ENCODE measurements at regions not wholly inside any gene's neighbourhood (a gene's known extent, or its start where the extent isn't known, plus 50 kb on each side); places are given as distances from the start of the nearest gene placed in this dataset.

DNA sequence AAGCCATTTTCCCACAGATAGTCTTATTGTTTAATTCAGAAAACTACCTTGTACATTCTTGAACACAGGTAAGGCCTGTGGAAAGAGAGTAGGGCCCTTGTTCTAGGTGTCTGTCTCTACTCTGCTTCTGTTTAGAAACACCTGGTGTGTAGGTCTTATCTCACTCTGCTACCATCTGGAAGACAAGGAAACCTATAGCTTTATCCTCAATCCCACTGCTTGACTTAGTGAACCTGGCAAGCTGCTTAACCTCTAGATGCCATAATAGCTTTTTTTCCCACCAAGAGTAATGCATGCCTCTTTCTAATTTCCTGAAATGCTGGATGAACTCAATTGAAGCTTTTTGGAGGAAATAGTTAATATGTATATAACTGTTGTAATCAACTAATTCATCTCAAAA, 82.6 kb upstream of the RAP2B start:
- no peak overlapping the region for H3K27ac ChIP-seq (ENCODE audit: low read depth, low read length)
- H3K36me3 ChIP-seq (ENCODE audit: control insufficient read depth in 5 of 5, insufficient read depth in 5 of 5, low read length in 5 of 5), result no peaks in the 10 kb centered on the region
- no peak overlapping the region for H3K4me3 ChIP-seq (ENCODE audit: low read depth in 1 of 5, low read length in 5 of 5)
- H3K9me3 ChIP-seq (ENCODE audit: control insufficient read depth in 5 of 5, low read length in 5 of 5), result no peaks in the 10 kb centered on the region
- H3K4me1 ChIP-seq (ENCODE audit: control insufficient read depth in 5 of 5, insufficient read depth in 5 of 5, low read length in 5 of 5), result no peaks in the 10 kb centered on the region
- H3K9ac ChIP-seq (ENCODE audit: low read length in 5 of 5), result no peak overlapping the region
- H3K27me3 ChIP-seq (ENCODE audit: control insufficient read depth in 5 of 5, insufficient read depth in 4 of 5, low read length in 5 of 5), result no peaks in the 10 kb centered on the region

DNA sequence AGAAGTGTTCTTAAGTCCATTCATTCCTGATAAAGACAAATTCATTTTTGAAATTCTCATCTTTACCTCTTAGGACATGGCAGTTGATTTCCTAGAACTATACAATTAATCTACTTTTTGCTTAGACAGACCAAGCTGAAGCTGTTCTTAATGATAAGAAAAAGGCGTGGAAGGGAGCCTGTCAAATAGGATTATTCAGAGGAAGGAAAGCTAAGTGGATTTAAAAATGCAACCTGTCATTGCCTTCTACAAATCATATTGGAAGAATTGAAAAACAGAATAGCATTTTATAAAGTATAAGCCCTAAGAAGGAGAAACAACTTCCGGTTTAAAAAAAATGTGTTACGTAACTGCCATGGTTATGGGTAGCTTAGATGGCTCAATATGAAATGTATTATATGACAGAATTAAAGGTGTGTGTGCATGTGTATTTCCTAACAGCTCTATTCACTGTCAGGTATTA, 81.2 kb upstream of the RAP2B start:
- Histone ChIP-seq H3K9me3 (ENCODE audit: control insufficient read depth in 5 of 5, low read length in 5 of 5) (no peaks in the 10 kb centered on the region), H3K4me3 (ENCODE audit: low read depth in 1 of 5, low read length in 5 of 5) (no peak overlapping the region)

DNA sequence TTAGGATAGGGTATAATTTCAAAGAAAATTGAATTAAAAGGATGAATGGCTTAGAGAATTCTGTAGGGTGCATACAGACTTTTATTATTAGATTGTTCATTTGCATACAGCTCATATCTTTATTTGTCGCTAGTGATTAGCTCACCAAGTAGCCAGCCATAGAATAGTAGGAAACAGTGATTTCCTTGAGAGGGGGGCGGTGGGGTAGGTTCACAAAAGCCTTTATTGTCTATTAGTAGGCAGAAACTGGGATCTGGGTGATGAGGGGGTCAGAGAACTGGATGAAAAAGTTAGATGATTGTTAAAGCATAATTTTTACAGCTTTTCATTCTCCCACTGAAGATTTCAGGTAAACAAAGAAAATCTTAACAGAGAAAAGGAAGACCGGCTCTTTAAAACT, 77.6 kb upstream of the RAP2B start:
- H3K4me1 ChIP-seq (ENCODE audit: control insufficient read depth in 5 of 5, insufficient read depth in 5 of 5, low read length in 5 of 5), result no peaks in the 10 kb centered on the region
- no peaks in the 10 kb centered on the region for H3K36me3 ChIP-seq (ENCODE audit: control insufficient read depth in 5 of 5, insufficient read depth in 5 of 5, low read length in 5 of 5)
- no peak overlapping the region for H3K4me3 ChIP-seq (ENCODE audit: low read depth in 1 of 5, low read length in 5 of 5)
- H3K9ac ChIP-seq (ENCODE audit: low read length in 5 of 5), result no peak overlapping the region
- no peaks in the 10 kb centered on the region for H3K27me3 ChIP-seq (ENCODE audit: control insufficient read depth in 5 of 5, insufficient read depth in 4 of 5, low read length in 5 of 5)
- H3K9me3 ChIP-seq (ENCODE audit: control insufficient read depth in 5 of 5, low read length in 5 of 5), result no peaks in the 10 kb centered on the region
- H3K27ac ChIP-seq (ENCODE audit: low read depth, low read length), result no peak overlapping the region

More for the DNA sequence above, 81.2 kb upstream of the RAP2B start:
- no peaks in the 10 kb centered on the region for H3K27me3 ChIP-seq (ENCODE audit: control insufficient read depth in 5 of 5, insufficient read depth in 4 of 5, low read length in 5 of 5)
- H3K9ac ChIP-seq (ENCODE audit: low read length in 5 of 5), result no peak overlapping the region
- no peaks in the 10 kb centered on the region for H3K4me1 ChIP-seq (ENCODE audit: control insufficient read depth in 5 of 5, insufficient read depth in 5 of 5, low read length in 5 of 5)
- no peak overlapping the region for H3K27ac ChIP-seq (ENCODE audit: low read depth, low read length)
- no peaks in the 10 kb centered on the region for H3K36me3 ChIP-seq (ENCODE audit: control insufficient read depth in 5 of 5, insufficient read depth in 5 of 5, low read length in 5 of 5)

DNA sequence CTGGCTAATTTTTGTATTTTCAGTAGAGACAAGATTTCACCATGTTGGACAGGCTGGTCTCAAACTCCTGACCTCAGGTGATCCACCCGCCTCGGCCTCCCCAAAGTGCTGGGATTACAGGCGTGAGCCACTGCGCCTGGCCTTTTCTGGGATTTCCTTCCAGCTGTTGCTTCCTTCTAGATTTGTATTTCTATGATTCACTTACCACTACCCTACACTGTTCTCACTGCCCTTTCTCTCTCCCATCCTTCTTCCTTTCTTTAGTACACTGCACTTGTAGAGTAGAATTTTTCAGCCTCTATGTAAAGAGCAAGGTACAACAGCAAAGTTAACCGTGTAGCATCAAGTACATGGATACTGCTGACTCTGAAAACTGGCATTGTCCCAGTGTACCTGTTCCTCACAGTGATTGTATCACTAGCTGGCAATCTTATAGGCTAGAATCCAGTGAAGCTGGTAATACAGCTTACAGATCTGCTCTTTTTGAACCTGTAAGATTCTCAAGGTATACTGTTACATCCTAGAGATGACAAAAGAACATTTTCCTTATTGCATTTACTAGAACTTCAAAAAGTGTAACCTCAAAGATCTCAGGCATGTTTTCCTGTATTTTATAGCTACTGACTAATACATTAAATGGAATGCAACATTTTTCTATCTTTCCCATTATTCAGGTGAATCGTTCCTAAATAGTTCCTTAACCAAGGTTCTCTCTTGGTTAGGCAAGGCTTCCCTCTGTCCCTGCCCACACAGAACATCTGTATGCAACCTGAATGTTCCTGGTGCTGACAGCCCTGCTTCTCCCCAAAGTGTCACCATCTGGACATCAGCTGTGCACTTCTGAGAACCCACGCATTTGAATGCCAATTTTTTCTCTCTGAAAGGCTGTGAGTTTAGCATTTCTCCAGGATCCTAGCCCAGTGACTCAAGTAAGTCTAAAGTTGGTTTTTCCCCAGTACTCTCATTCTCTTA, 74.1 kb upstream of the RAP2B start:
- no peaks in the 10 kb centered on the region for H3K4me1 ChIP-seq (ENCODE audit: control insufficient read depth in 5 of 5, insufficient read depth in 5 of 5, low read length in 5 of 5)
- H3K36me3 ChIP-seq (ENCODE audit: control insufficient read depth in 5 of 5, insufficient read depth in 5 of 5, low read length in 5 of 5), result no peaks in the 10 kb centered on the region
- no peak overlapping the region for H3K27ac ChIP-seq (ENCODE audit: low read depth, low read length)
- H3K27me3 ChIP-seq (ENCODE audit: control insufficient read depth in 5 of 5, insufficient read depth in 4 of 5, low read length in 5 of 5), result no peaks in the 10 kb centered on the region
- no peak overlapping the region for H3K9ac ChIP-seq (ENCODE audit: low read length in 5 of 5)
- H3K9me3 ChIP-seq (ENCODE audit: control insufficient read depth in 5 of 5, low read length in 5 of 5), result no peaks in the 10 kb centered on the region
- H3K4me3 ChIP-seq (ENCODE audit: low read depth in 1 of 5, low read length in 5 of 5), result no peak overlapping the region

DNA sequence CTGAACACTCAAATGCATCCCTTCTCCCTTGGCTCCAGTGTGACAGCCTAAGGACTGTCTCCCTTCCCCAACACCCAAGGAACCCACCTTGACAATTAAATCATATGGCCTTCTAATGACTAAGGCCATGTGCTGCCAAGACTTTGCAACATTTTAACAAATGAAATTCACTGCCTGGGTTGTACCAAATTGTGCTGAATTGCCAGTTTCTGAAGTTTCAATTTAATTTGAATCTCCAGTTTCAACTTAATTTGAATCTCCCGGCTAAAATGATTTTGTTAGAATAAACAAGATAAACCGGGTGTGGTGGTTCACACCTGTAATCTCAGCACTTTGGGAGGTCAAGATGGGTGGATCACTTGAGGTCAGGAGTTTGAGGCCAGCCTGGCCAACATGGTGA, 72.4 kb upstream of the RAP2B start:
- H3K36me3 ChIP-seq (ENCODE audit: control insufficient read depth in 5 of 5, insufficient read depth in 5 of 5, low read length in 5 of 5), result no peaks in the 10 kb centered on the region
- H3K4me3 ChIP-seq (ENCODE audit: low read depth in 1 of 5, low read length in 5 of 5), result no peak overlapping the region
- H3K27me3 ChIP-seq (ENCODE audit: control insufficient read depth in 5 of 5, insufficient read depth in 4 of 5, low read length in 5 of 5), result no peaks in the 10 kb centered on the region
- H3K27ac ChIP-seq (ENCODE audit: low read depth, low read length), result no peak overlapping the region
- no peaks in the 10 kb centered on the region for H3K4me1 ChIP-seq (ENCODE audit: control insufficient read depth in 5 of 5, insufficient read depth in 5 of 5, low read length in 5 of 5)
- H3K9me3 ChIP-seq (ENCODE audit: control insufficient read depth in 5 of 5, low read length in 5 of 5), result no peaks in the 10 kb centered on the region
- H3K9ac ChIP-seq (ENCODE audit: low read length in 5 of 5), result no peak overlapping the region

DNA sequence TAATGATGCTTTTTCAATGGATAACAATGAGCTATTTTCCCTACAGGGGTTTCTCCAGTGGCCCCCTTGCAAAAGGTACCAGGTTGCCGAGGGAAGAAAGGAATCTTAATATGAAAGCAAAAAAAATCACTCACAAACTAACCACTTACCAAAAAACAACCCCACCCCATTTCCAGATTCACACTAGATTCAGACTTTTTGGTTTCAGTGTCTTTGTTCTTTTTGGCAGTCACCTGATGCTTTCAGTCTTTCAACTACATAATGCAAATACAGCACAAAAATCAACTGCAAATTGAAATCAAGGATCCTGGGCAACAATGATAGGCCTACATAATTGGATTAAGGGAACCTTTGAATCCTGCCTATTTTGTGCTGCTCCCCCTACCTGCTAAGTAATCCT, 71.1 kb upstream of the RAP2B start:
- no peak overlapping the region for H3K9ac ChIP-seq (ENCODE audit: low read length in 5 of 5)
- no peak overlapping the region for H3K27ac ChIP-seq (ENCODE audit: low read depth, low read length)
- H3K4me1 ChIP-seq (ENCODE audit: control insufficient read depth in 5 of 5, insufficient read depth in 5 of 5, low read length in 5 of 5), result no peaks in the 10 kb centered on the region
- no peak overlapping the region for H3K4me3 ChIP-seq (ENCODE audit: low read depth in 1 of 5, low read length in 5 of 5)
- H3K36me3 ChIP-seq (ENCODE audit: control insufficient read depth in 5 of 5, insufficient read depth in 5 of 5, low read length in 5 of 5), result no peaks in the 10 kb centered on the region
- H3K27me3 ChIP-seq (ENCODE audit: control insufficient read depth in 5 of 5, insufficient read depth in 4 of 5, low read length in 5 of 5), result no peaks in the 10 kb centered on the region
- no peaks in the 10 kb centered on the region for H3K9me3 ChIP-seq (ENCODE audit: control insufficient read depth in 5 of 5, low read length in 5 of 5)

DNA sequence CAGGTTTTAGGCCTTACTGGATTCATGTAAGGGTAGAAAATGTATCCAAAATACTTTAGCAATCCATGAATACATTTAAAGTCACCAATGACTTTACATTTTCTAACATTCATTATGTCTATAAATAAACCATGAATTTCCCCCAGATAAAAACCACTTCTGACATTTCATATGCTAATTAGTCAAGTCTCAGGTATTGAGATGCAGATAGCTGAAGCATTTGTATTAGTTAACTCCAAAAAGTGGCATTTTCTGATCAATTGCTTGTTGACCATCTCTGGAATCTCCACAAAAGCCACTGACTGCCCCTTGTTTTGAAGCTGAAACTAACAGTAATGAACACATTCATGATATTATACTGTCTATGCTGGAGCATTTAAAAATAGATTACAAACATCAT, 68.4 kb upstream of the RAP2B start:
- Histone ChIP-seq H3K27me3 (ENCODE audit: control insufficient read depth in 5 of 5, insufficient read depth in 4 of 5, low read length in 5 of 5) (no peaks in the 10 kb centered on the region), H3K36me3 (ENCODE audit: control insufficient read depth in 5 of 5, insufficient read depth in 5 of 5, low read length in 5 of 5) (no peaks in the 10 kb centered on the region), H3K4me3 (ENCODE audit: low read depth in 1 of 5, low read length in 5 of 5) (no peak overlapping the region), H3K27ac (ENCODE audit: low read depth, low read length) (no peak overlapping the region), H3K4me1 (ENCODE audit: control insufficient read depth in 5 of 5, insufficient read depth in 5 of 5, low read length in 5 of 5) (no peaks in the 10 kb centered on the region), H3K9me3 (ENCODE audit: control insufficient read depth in 5 of 5, low read length in 5 of 5) (no peaks in the 10 kb centered on the region), H3K9ac (ENCODE audit: low read length in 5 of 5) (no peak overlapping the region)

DNA sequence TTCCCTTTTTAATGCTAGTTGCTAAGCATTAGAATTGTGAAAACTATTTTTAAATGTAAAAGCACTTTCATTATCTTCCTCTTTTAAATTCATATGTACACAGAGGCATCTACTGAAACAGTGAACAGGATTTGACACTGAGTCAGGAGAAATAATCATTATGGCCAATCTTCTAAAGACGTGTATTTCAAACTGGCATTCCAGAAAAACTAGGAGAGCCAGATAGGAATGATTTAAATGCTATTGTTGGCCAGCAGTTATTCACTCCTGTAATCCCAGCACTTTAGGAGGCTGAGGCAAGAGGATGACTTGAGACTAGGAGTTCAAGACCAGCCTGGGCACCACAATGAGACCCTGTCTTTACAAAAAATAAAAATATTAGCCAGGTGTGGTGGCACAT, 67.6 kb upstream of the RAP2B start:
- no peaks in the 10 kb centered on the region for H3K36me3 ChIP-seq (ENCODE audit: control insufficient read depth in 5 of 5, insufficient read depth in 5 of 5, low read length in 5 of 5)
- no peak overlapping the region for H3K27ac ChIP-seq (ENCODE audit: low read depth, low read length)
- no peaks in the 10 kb centered on the region for H3K9me3 ChIP-seq (ENCODE audit: control insufficient read depth in 5 of 5, low read length in 5 of 5)
- no peaks in the 10 kb centered on the region for H3K4me1 ChIP-seq (ENCODE audit: control insufficient read depth in 5 of 5, insufficient read depth in 5 of 5, low read length in 5 of 5)
- no peaks in the 10 kb centered on the region for H3K27me3 ChIP-seq (ENCODE audit: control insufficient read depth in 5 of 5, insufficient read depth in 4 of 5, low read length in 5 of 5)
- no peak overlapping the region for H3K4me3 ChIP-seq (ENCODE audit: low read depth in 1 of 5, low read length in 5 of 5)
- H3K9ac ChIP-seq (ENCODE audit: low read length in 5 of 5), result no peak overlapping the region

DNA sequence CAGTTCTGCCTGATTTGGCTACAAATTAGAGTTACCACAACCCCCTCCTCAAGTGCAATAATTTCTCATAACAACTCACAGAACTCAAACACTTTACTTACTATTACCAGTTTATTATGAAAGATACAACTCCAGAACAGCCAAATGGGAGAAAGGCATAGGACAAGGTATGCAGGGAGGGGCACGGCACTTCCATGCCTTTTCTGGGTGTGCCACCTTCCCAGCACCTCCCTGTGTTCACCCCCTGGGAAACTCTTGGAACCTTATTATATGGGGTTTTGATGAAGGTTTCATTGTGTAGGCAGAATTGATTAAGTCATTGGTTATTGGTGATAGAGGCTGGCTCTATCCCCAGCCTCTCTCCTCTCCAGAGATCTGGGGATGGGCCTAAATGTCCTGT, 66.6 kb upstream of the RAP2B start:
- Histone ChIP-seq H3K36me3 (ENCODE audit: control insufficient read depth in 5 of 5, insufficient read depth in 5 of 5, low read length in 5 of 5) (no peaks in the 10 kb centered on the region), H3K4me3 (ENCODE audit: low read depth in 1 of 5, low read length in 5 of 5) (no peak overlapping the region), H3K27ac (ENCODE audit: low read depth, low read length) (no peak overlapping the region), H3K9ac (ENCODE audit: low read length in 5 of 5) (no peak overlapping the region), H3K27me3 (ENCODE audit: control insufficient read depth in 5 of 5, insufficient read depth in 4 of 5, low read length in 5 of 5) (no peaks in the 10 kb centered on the region), H3K9me3 (ENCODE audit: control insufficient read depth in 5 of 5, low read length in 5 of 5) (no peaks in the 10 kb centered on the region), H3K4me1 (ENCODE audit: control insufficient read depth in 5 of 5, insufficient read depth in 5 of 5, low read length in 5 of 5) (no peaks in the 10 kb centered on the region)

DNA sequence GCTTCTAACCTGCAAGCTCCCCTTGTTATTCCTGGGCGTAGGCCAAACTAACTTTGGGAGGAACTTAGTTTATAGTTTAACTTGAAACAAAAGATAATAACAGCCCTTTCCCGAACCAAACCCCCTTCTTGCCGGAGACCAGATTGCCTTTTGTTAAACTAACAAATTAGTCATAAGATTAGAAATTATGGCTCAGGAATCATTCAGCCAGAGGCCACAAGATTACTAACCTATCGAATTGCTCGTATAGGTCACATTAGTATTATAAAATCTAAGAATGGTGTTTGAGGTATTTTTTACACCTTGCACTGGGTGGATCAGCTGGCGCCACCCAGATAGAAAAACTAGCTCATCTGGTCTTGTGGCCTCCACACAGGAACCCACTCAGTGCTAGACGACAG, 65.3 kb upstream of the RAP2B start:
- no peak overlapping the region for H3K27ac ChIP-seq (ENCODE audit: low read depth, low read length)
- no peaks in the 10 kb centered on the region for H3K4me1 ChIP-seq (ENCODE audit: control insufficient read depth in 5 of 5, insufficient read depth in 5 of 5, low read length in 5 of 5)
- no peaks in the 10 kb centered on the region for H3K9me3 ChIP-seq (ENCODE audit: control insufficient read depth in 5 of 5, low read length in 5 of 5)
- no peaks in the 10 kb centered on the region for H3K27me3 ChIP-seq (ENCODE audit: control insufficient read depth in 5 of 5, insufficient read depth in 4 of 5, low read length in 5 of 5)
- H3K36me3 ChIP-seq (ENCODE audit: control insufficient read depth in 5 of 5, insufficient read depth in 5 of 5, low read length in 5 of 5), result no peaks in the 10 kb centered on the region
- H3K9ac ChIP-seq (ENCODE audit: low read length in 5 of 5), result no peak overlapping the region
- no peak overlapping the region for H3K4me3 ChIP-seq (ENCODE audit: low read depth in 1 of 5, low read length in 5 of 5)
